HCT116 (cell line): ENCODE measurements at regions not wholly inside any gene's neighbourhood (a gene's known extent, or its start where the extent isn't known, plus 50 kb on each side); places are given as distances from the start of the nearest gene placed in this dataset.

ENCODE experiments used
- ATAC-seq: fragments of 200-7000 bp; cut with Tn5 transposase; 2 replicates; pipeline ENCODE4 v1.9.1; 2020; ENCODE audit warnings: mild to moderate bottlenecking, moderate library complexity
- BruUV-seq: library from RNA; stranded (reverse); fragments of 400-500 nt; replicated peaks from 2 replicates; lab custom pipeline; 2021; lab: Mats Ljungman, UMichigan
- CTCF ChIA-PET: fragments of 300-600 bp; sonication (Branson Sonifier 250); formaldehyde crosslinking; loops from one replicate; lab custom pipeline; 2021; ENCODE audit warnings: antibody characterized with exemption; lab: Charles Lee
- POLR2A ChIA-PET: fragments of 300-600, 350-600 bp; sonication (Branson Sonifier 250); formaldehyde crosslinking; loops from one replicate; lab custom pipeline; 2021; ENCODE audit warnings: antibody characterized with exemption; lab: Charles Lee
- RAD21 ChIA-PET, 2 experiments: fragments of 300-600 bp; sonication (Branson Sonifier 250); formaldehyde crosslinking; loops; one replicate each; lab custom pipeline; 2023; ENCODE audit warnings: low total read pairs in 2 of 2; ENCODE audit not compliant: uncharacterized antibody in 2 of 2, unreplicated experiment in 2 of 2, low non-redundant PET in 1 of 2; lab: Charles Lee
- DNase-seq: peaks from one replicate; pipeline ENCODE4 v3.0.0-alpha.2; 2010; ENCODE audit warnings: low read depth, low spot score
- H2AFZ ChIP-seq: fragments of 200-600 bp; shearing (Covaris generic), sonication (generic); 2 replicates; pipeline ENCODE4 v1.6.1; 2017; ENCODE audit warnings: low read depth, mixed run types, mixed read lengths, antibody characterized with exemption, low read length; ENCODE audit not compliant: poor library complexity, severe bottlenecking
- H3K27ac ChIP-seq: 2 replicates; pipeline ENCODE4 v1.5.1; 2012; ENCODE audit warnings: low read depth, low read length
- H3K27me3 ChIP-seq: fragments of 200-600 bp; sonication (generic); 2 replicates; pipeline ENCODE4 v1.6.1; 2016; ENCODE audit warnings: mixed run types, low read length, mixed read lengths; ENCODE audit not compliant: insufficient read depth
- H3K36me3 ChIP-seq, 2 experiments: fragments of 200-500 bp in 1 of 2; fragments of 200-600 bp in 1 of 2; sonication (Bioruptor generic) in 1 of 2; sonication (generic) in 1 of 2; 2 replicates each; pipeline versions ENCODE4 v1.5.1 to v1.6.1; 2014 to 2016; ENCODE audit warnings: low read length in 2 of 2, inconsistent platforms in 1 of 2, mixed read lengths in 1 of 2, mixed run types in 1 of 2; ENCODE audit not compliant: insufficient read depth in 2 of 2, control insufficient read depth in 1 of 2
- H3K4me1 ChIP-seq, 2 experiments: fragments of 200-600 bp in 1 of 2; sonication (generic) in 1 of 2; 2 replicates each; pipeline versions ENCODE4 v1.5.1 to v1.6.1; 2012 to 2017; ENCODE audit warnings: low read length in 2 of 2, inconsistent platforms in 1 of 2, mild to moderate bottlenecking in 1 of 2, mixed read lengths in 1 of 2, mixed run types in 1 of 2, moderate library complexity in 1 of 2; ENCODE audit not compliant: insufficient read depth in 2 of 2, control insufficient read depth in 1 of 2
- H3K4me2 ChIP-seq: fragments of 200-600 bp; sonication (generic); 2 replicates; pipeline ENCODE4 v1.6.1; 2017; ENCODE audit warnings: mixed run types, low read length, mixed read lengths
- H3K4me3 ChIP-seq, 2 experiments: fragments of 200-600 bp in 1 of 2; sonication (generic) in 1 of 2; replicated peaks in 1 of 2; 2 replicates each; pipeline ENCODE4 v1.5.1; 2011 to 2016; ENCODE audit warnings: low read length in 2 of 2, control low read depth in 1 of 2, low read depth in 1 of 2, mild to moderate bottlenecking in 1 of 2, mixed read lengths in 1 of 2, mixed run types in 1 of 2
- H3K79me2 ChIP-seq: fragments of 200-600 bp; sonication (generic); 2 replicates; pipeline ENCODE4 v1.6.1; 2017; ENCODE audit warnings: mild to moderate bottlenecking, mixed run types, low read length, moderate library complexity, mixed read lengths; ENCODE audit not compliant: insufficient read depth
- H3K9ac ChIP-seq: fragments of 200-600 bp; sonication (generic); 2 replicates; pipeline ENCODE4 v1.6.1; 2016; ENCODE audit warnings: low read length, mixed read lengths
- H3K9me2 ChIP-seq: fragments of 200-600 bp; sonication (generic), shearing (Covaris generic); 2 replicates; pipeline ENCODE4 v1.6.1; 2017; ENCODE audit warnings: mixed run types, mild to moderate bottlenecking, moderate library complexity; ENCODE audit not compliant: insufficient read depth
- H3K9me3 ChIP-seq, 2 experiments: fragments of 200-500 bp in 1 of 2; fragments of 200-600 bp in 1 of 2; sonication (Bioruptor generic) in 1 of 2; sonication (generic) in 1 of 2; 2 replicates each; pipeline ENCODE4 v1.6.1; 2014 to 2017; ENCODE audit warnings: low read length in 2 of 2, mixed read lengths in 2 of 2, inconsistent platforms in 1 of 2, low read depth in 1 of 2, mild to moderate bottlenecking in 1 of 2, mixed run types in 1 of 2, moderate library complexity in 1 of 2; ENCODE audit not compliant: control insufficient read depth in 1 of 2, insufficient read depth in 1 of 2
- H4K20me1 ChIP-seq: fragments of 200-600 bp; sonication (generic), shearing (Covaris generic); 2 replicates; pipeline ENCODE4 v1.6.1; 2017; ENCODE audit warnings: mixed run types, mild to moderate bottlenecking, moderate library complexity; ENCODE audit not compliant: insufficient read depth
- ATF3 ChIP-seq: IDR thresholded peaks from 2 replicates; pipeline ENCODE4 v1.6.1; 2012
- CEBPB ChIP-seq: IDR thresholded peaks from 2 replicates; pipeline ENCODE4 v1.6.1; 2012; ENCODE audit warnings: low read depth
- EGR1 ChIP-seq: IDR thresholded peaks from 2 replicates; pipeline ENCODE4 v1.6.1; 2012; ENCODE audit warnings: low read depth
- EZH2phosphoT487 ChIP-seq: fragments of 200-600 bp; IDR thresholded peaks from 2 replicates; pipeline ENCODE4 v1.6.1; 2018; ENCODE audit warnings: antibody characterized with exemption, borderline replicate concordance
- JUND ChIP-seq: IDR thresholded peaks from 2 replicates; pipeline ENCODE4 v1.6.1; 2012
- POLR2AphosphoS5 ChIP-seq: IDR thresholded peaks from 2 replicates; pipeline ENCODE4 v1.6.1; 2011; ENCODE audit warnings: mild to moderate bottlenecking, low read depth, low read length, moderate library complexity
- RAD21 ChIP-seq: IDR thresholded peaks from 2 replicates; pipeline ENCODE4 v1.6.1; 2012; ENCODE audit warnings: low read depth, mild to moderate bottlenecking
- SP1 ChIP-seq: IDR thresholded peaks from 2 replicates; pipeline ENCODE4 v1.6.1; 2012; ENCODE audit warnings: low read depth
- intact Hi-C: fragments of 100-400 bp; cut with micrococcal nuclease; formaldehyde crosslinking; loops from 2 replicates; pipeline ENCODE4 v1.10.0; 2022

GRCh38 chr20:51311636-51312479, 230.7 kb downstream of the NFATC2 start (continued):
- no peak for TF ChIP-seq ATF3
- TF ChIP-seq CEBPB: no peak
- no peak for TF ChIP-seq JUND
- no peak for TF ChIP-seq EGR1
- no peak for TF ChIP-seq POLR2AphosphoS5

- H3K27me3 ChIP-seq: no peaks in the 10 kb centered on the region
- no TSS peak for BruUV-seq
- no peak overlapping the region for H2AFZ ChIP-seq
- H3K4me1 ChIP-seq: peaks cover 0 to 7% of the 10 kb centered on the region in 2 experiments; a peak in 1 of 4 replicates
- TF ChIP-seq RAD21 (no peak), SP1 (no peak), JUND (no peak), EZH2phosphoT487 (no peak)
- POLR2A ChIA-PET: interaction anchor here (0.6 kb wide), 1 partner anchor 322 kb away, joined by 3 read pairs; no protein-coding TSS in a partner anchor
- no peak overlapping the region for H3K4me3 ChIP-seq
- no peaks in the 10 kb centered on the region for H3K9me2 ChIP-seq
- RAD21 ChIA-PET: no interaction called here
- intact Hi-C loops: no loop called here
- no peaks in the 10 kb centered on the region for H3K36me3 ChIP-seq
- no peak for ATAC-seq
- H3K27ac ChIP-seq: no peak overlapping the region
- CTCF ChIA-PET: interaction anchor here (0.9 to 7.0 kb wide), 4 partner anchors 16 to 321 kb away, joined by 3 to 106 read pairs (median 48); no protein-coding TSS in a partner anchor
- no peak for DNase-seq
- no peak overlapping the region for H3K4me2 ChIP-seq
- H3K9ac ChIP-seq: no peak overlapping the region
- no peaks in the 10 kb centered on the region for H3K79me2 ChIP-seq
- H4K20me1 ChIP-seq: no peaks in the 10 kb centered on the region
- no peaks in the 10 kb centered on the region for H3K9me3 ChIP-seq
Measured at GRCh38 chr20:51310216-51310615, 232.3 kb downstream of the NFATC2 start.
